ENCODE measurements at regions not wholly inside any gene's neighbourhood (a gene's known extent, or its start where the extent isn't known, plus 50 kb on each side); places are given as distances from the start of the nearest gene placed in this dataset.

GRCh38 chr3:106336619-106337018 is 467.8 kb upstream of the CBLB start:
- Histone ChIP-seq H3K9me3 (ENCODE audit: control insufficient read depth, low read length) (no peaks in the 10 kb centered on the region), H3K27me3 (replicated peaks; ENCODE audit: control insufficient read depth, insufficient read depth, low read length) (no peaks in the 10 kb centered on the region), H3K4me3 (ENCODE audit: low read length) (no peak overlapping the region), H3K36me3 (ENCODE audit: control insufficient read depth, insufficient read depth, low read length, severe bottlenecking) (no peaks in the 10 kb centered on the region), H3K9ac (ENCODE audit: low read length) (no peak overlapping the region), H3K4me1 (ENCODE audit: control insufficient read depth, insufficient read depth, low read length) (peaks cover 10% of the 10 kb centered on the region)
- DNase-seq (ENCODE audit: low read depth) = no peak

GRCh38 chr3:106337116-106337515 is 468.3 kb upstream of the CBLB start:
- H3K9me3 ChIP-seq (ENCODE audit: control insufficient read depth, low read length) = no peaks in the 10 kb centered on the region
- DNase-seq (ENCODE audit: low read depth) = peak; percentile 8
- no peaks in the 10 kb centered on the region for H3K36me3 ChIP-seq (ENCODE audit: control insufficient read depth, insufficient read depth, low read length, severe bottlenecking)
- peaks cover 13% of the 10 kb centered on the region for H3K4me1 ChIP-seq (ENCODE audit: control insufficient read depth, insufficient read depth, low read length)
- no peak overlapping the region for H3K4me3 ChIP-seq (ENCODE audit: low read length)
- H3K27me3 ChIP-seq (replicated peaks; ENCODE audit: control insufficient read depth, insufficient read depth, low read length) = no peaks in the 10 kb centered on the region
- H3K9ac ChIP-seq (ENCODE audit: low read length) = no peak overlapping the region

- Histone ChIP-seq H3K4me1 (ENCODE audit: control insufficient read depth, insufficient read depth, low read length) (peaks cover 20% of the 10 kb centered on the region), H3K9ac (ENCODE audit: low read length) (no peak overlapping the region), H3K9me3 (ENCODE audit: control insufficient read depth, low read length) (no peaks in the 10 kb centered on the region), H3K4me3 (ENCODE audit: low read length) (no peak overlapping the region), H3K36me3 (ENCODE audit: control insufficient read depth, insufficient read depth, low read length, severe bottlenecking) (no peaks in the 10 kb centered on the region), H3K27me3 (replicated peaks; ENCODE audit: control insufficient read depth, insufficient read depth, low read length) (no peaks in the 10 kb centered on the region)
- no peak for DNase-seq (ENCODE audit: low read depth)
Measured at GRCh38 chr3:106338582-106339214, 469.9 kb upstream of the CBLB start.

GRCh38 chr3:106339551-106339950 is 470.7 kb upstream of the CBLB start:
- H3K9ac ChIP-seq (ENCODE audit: low read length) = no peak overlapping the region
- H3K4me1 ChIP-seq (ENCODE audit: control insufficient read depth, insufficient read depth, low read length) = peaks cover 15% of the 10 kb centered on the region
- H3K27me3 ChIP-seq (replicated peaks; ENCODE audit: control insufficient read depth, insufficient read depth, low read length) = no peaks in the 10 kb centered on the region
- H3K4me3 ChIP-seq (ENCODE audit: low read length) = no peak overlapping the region
- no peak for DNase-seq (ENCODE audit: low read depth)
- no peaks in the 10 kb centered on the region for H3K9me3 ChIP-seq (ENCODE audit: control insufficient read depth, low read length)
- no peaks in the 10 kb centered on the region for H3K36me3 ChIP-seq (ENCODE audit: control insufficient read depth, insufficient read depth, low read length, severe bottlenecking)

GRCh38 chr3:106341087-106341486 is 472.3 kb upstream of the CBLB start:
- Histone ChIP-seq H3K9me3 (ENCODE audit: control insufficient read depth, low read length) (no peaks in the 10 kb centered on the region), H3K4me1 (ENCODE audit: control insufficient read depth, insufficient read depth, low read length) (peaks cover 25% of the 10 kb centered on the region), H3K27me3 (replicated peaks; ENCODE audit: control insufficient read depth, insufficient read depth, low read length) (no peaks in the 10 kb centered on the region), H3K4me3 (ENCODE audit: low read length) (peak overlapping the region; percentile 37), H3K9ac (ENCODE audit: low read length) (peak overlapping the region; percentile 48), H3K36me3 (ENCODE audit: control insufficient read depth, insufficient read depth, low read length, severe bottlenecking) (no peaks in the 10 kb centered on the region)
- DNase-seq (ENCODE audit: low read depth) = no peak

- H3K27me3 ChIP-seq (replicated peaks; ENCODE audit: control insufficient read depth, insufficient read depth, low read length) = no peaks in the 10 kb centered on the region
- H3K4me1 ChIP-seq (ENCODE audit: control insufficient read depth, insufficient read depth, low read length) = peaks cover 31% of the 10 kb centered on the region
- H3K36me3 ChIP-seq (ENCODE audit: control insufficient read depth, insufficient read depth, low read length, severe bottlenecking) = no peaks in the 10 kb centered on the region
- no peak for DNase-seq (ENCODE audit: low read depth)
- H3K9ac ChIP-seq (ENCODE audit: low read length) = peak overlapping the region; percentile 48
- H3K9me3 ChIP-seq (ENCODE audit: control insufficient read depth, low read length) = no peaks in the 10 kb centered on the region
- peak overlapping the region; percentile 37 for H3K4me3 ChIP-seq (ENCODE audit: low read length)
Measured at GRCh38 chr3:106341586-106342162, 472.9 kb upstream of the CBLB start.

- no peak overlapping the region for H3K4me3 ChIP-seq (ENCODE audit: low read length)
- peaks cover 37% of the 10 kb centered on the region for H3K4me1 ChIP-seq (ENCODE audit: control insufficient read depth, insufficient read depth, low read length)
- H3K27me3 ChIP-seq (replicated peaks; ENCODE audit: control insufficient read depth, insufficient read depth, low read length) = no peaks in the 10 kb centered on the region
- no peak for DNase-seq (ENCODE audit: low read depth)
- no peaks in the 10 kb centered on the region for H3K9me3 ChIP-seq (ENCODE audit: control insufficient read depth, low read length)
- H3K9ac ChIP-seq (ENCODE audit: low read length) = no peak overlapping the region
- no peaks in the 10 kb centered on the region for H3K36me3 ChIP-seq (ENCODE audit: control insufficient read depth, insufficient read depth, low read length, severe bottlenecking)
Measured at GRCh38 chr3:106342386-106342785, 473.6 kb upstream of the CBLB start.

- Histone ChIP-seq H3K9me3 (ENCODE audit: control insufficient read depth, low read length) (no peaks in the 10 kb centered on the region), H3K4me1 (ENCODE audit: control insufficient read depth, insufficient read depth, low read length) (peaks cover 50% of the 10 kb centered on the region), H3K4me3 (ENCODE audit: low read length) (no peak overlapping the region), H3K27me3 (replicated peaks; ENCODE audit: control insufficient read depth, insufficient read depth, low read length) (no peaks in the 10 kb centered on the region), H3K9ac (ENCODE audit: low read length) (no peak overlapping the region), H3K36me3 (ENCODE audit: control insufficient read depth, insufficient read depth, low read length, severe bottlenecking) (no peaks in the 10 kb centered on the region)
- no peak for DNase-seq (ENCODE audit: low read depth)
Measured at GRCh38 chr3:106343811-106344210, 475.0 kb upstream of the CBLB start.

GRCh38 chr3:106345353-106346027 is 476.7 kb upstream of the CBLB start:
- Histone ChIP-seq H3K4me1 (ENCODE audit: control insufficient read depth, insufficient read depth, low read length) (peaks cover 58% of the 10 kb centered on the region), H3K36me3 (ENCODE audit: control insufficient read depth, insufficient read depth, low read length, severe bottlenecking) (no peaks in the 10 kb centered on the region), H3K9me3 (ENCODE audit: control insufficient read depth, low read length) (no peaks in the 10 kb centered on the region), H3K27me3 (replicated peaks; ENCODE audit: control insufficient read depth, insufficient read depth, low read length) (no peaks in the 10 kb centered on the region), H3K9ac (ENCODE audit: low read length) (peak overlapping the region; percentile 78), H3K4me3 (ENCODE audit: low read length) (peak overlapping the region; percentile 27)
- peak; percentile 97 for DNase-seq (ENCODE audit: low read depth)

- Histone ChIP-seq H3K27me3 (replicated peaks; ENCODE audit: control insufficient read depth, insufficient read depth, low read length) (no peaks in the 10 kb centered on the region), H3K4me1 (ENCODE audit: control insufficient read depth, insufficient read depth, low read length) (peaks cover 51% of the 10 kb centered on the region), H3K36me3 (ENCODE audit: control insufficient read depth, insufficient read depth, low read length, severe bottlenecking) (no peaks in the 10 kb centered on the region), H3K4me3 (ENCODE audit: low read length) (no peak overlapping the region), H3K9me3 (ENCODE audit: control insufficient read depth, low read length) (no peaks in the 10 kb centered on the region), H3K9ac (ENCODE audit: low read length) (no peak overlapping the region)
- no peak for DNase-seq (ENCODE audit: low read depth)
Measured at GRCh38 chr3:106347350-106347749, 478.5 kb upstream of the CBLB start.

- H3K27me3 ChIP-seq (replicated peaks; ENCODE audit: control insufficient read depth, insufficient read depth, low read length) = no peaks in the 10 kb centered on the region
- H3K4me3 ChIP-seq (ENCODE audit: low read length) = no peak overlapping the region
- DNase-seq (ENCODE audit: low read depth) = no peak
- H3K4me1 ChIP-seq (ENCODE audit: control insufficient read depth, insufficient read depth, low read length) = peaks cover 46% of the 10 kb centered on the region
- no peak overlapping the region for H3K9ac ChIP-seq (ENCODE audit: low read length)
- H3K36me3 ChIP-seq (ENCODE audit: control insufficient read depth, insufficient read depth, low read length, severe bottlenecking) = no peaks in the 10 kb centered on the region
- H3K9me3 ChIP-seq (ENCODE audit: control insufficient read depth, low read length) = no peaks in the 10 kb centered on the region
Measured at GRCh38 chr3:106348139-106348690, 479.4 kb upstream of the CBLB start.
